KMS-11 (cell line): ENCODE measurements at regions not wholly inside any gene's neighbourhood (a gene's known extent, or its start where the extent isn't known, plus 50 kb on each side); places are given as distances from the start of the nearest gene placed in this dataset.
"Not testable (repeated sequence)": the region's sequence is repeated elsewhere in the genome, so short reads cannot be mapped to it uniquely, and the experiment has no call there.

ENCODE experiments used
- H2AFZ ChIP-seq: fragments of 200-600 bp; sonication (generic); 2 replicates; pipeline ENCODE4 v1.6.1; 2016; ENCODE audit warnings: antibody characterized with exemption, mixed run types, low read depth
- H3K27ac ChIP-seq: fragments of 200-600 bp; sonication (generic); 2 replicates; pipeline ENCODE4 v1.6.1; 2016; ENCODE audit warnings: mild to moderate bottlenecking, mixed run types
- H3K27me3 ChIP-seq: fragments of 200-600 bp; sonication (generic); 2 replicates; pipeline ENCODE4 v1.6.1; 2017; ENCODE audit warnings: mild to moderate bottlenecking, low read depth, mixed run types, moderate library complexity; ENCODE audit not compliant: insufficient read depth
- H3K36me3 ChIP-seq: fragments of 200-600 bp; sonication (generic); 2 replicates; pipeline ENCODE4 v1.6.1; 2017; ENCODE audit warnings: mild to moderate bottlenecking, mixed run types; ENCODE audit not compliant: insufficient read depth
- H3K4me1 ChIP-seq: fragments of 200-600 bp; sonication (generic); 2 replicates; pipeline ENCODE4 v1.6.1; 2016; ENCODE audit warnings: mild to moderate bottlenecking, low read depth, mixed run types; ENCODE audit not compliant: poor library complexity, severe bottlenecking
- H3K4me2 ChIP-seq: fragments of 200-600 bp; sonication (generic); 2 replicates; pipeline ENCODE4 v1.7.0; 2016; ENCODE audit warnings: mild to moderate bottlenecking, mixed run types
- H3K4me3 ChIP-seq: fragments of 200-600 bp; sonication (generic); IDR thresholded peaks from 2 replicates; pipeline ENCODE4 v1.6.1; 2017; ENCODE audit warnings: low read depth, low read length, mixed read lengths; ENCODE audit not compliant: insufficient read depth
- H3K79me2 ChIP-seq: fragments of 200-600 bp; sonication (generic); 2 replicates; pipeline ENCODE4 v1.6.1; 2016; ENCODE audit warnings: low read depth, mixed run types; ENCODE audit not compliant: insufficient read depth
- H3K9ac ChIP-seq: fragments of 200-600 bp; sonication (generic); 2 replicates; pipeline ENCODE4 v1.6.1; 2016; ENCODE audit warnings: mild to moderate bottlenecking, mixed run types
- H4K20me1 ChIP-seq: fragments of 200-600 bp; sonication (generic); 2 replicates; pipeline ENCODE4 v1.6.1; 2016; ENCODE audit warnings: mild to moderate bottlenecking, mixed run types; ENCODE audit not compliant: insufficient read depth
- CTCF ChIP-seq: fragments of 200-600 bp; sonication (generic); conservative IDR thresholded peaks from 2 replicates; pipeline ENCODE4 v1.6.1; 2017; ENCODE audit warnings: low read depth, mild to moderate bottlenecking, antibody characterized with exemption, low read length, moderate library complexity, mixed read lengths

GRCh38 chr7:138363721-138364120 is 96.3 kb upstream of the TRIM24 start:
- no peak overlapping the region for H2AFZ ChIP-seq
- no peak for TF ChIP-seq CTCF
- H3K4me1 ChIP-seq: no peaks in the 10 kb centered on the region
- H3K4me3 ChIP-seq: no peak overlapping the region
- H4K20me1 ChIP-seq: no peaks in the 10 kb centered on the region
- no peaks in the 10 kb centered on the region for H3K79me2 ChIP-seq
- no peaks in the 10 kb centered on the region for H3K36me3 ChIP-seq
- no peak overlapping the region for H3K9ac ChIP-seq
- no peak overlapping the region for H3K27ac ChIP-seq
- H3K4me2 ChIP-seq: no peak overlapping the region
- no peaks in the 10 kb centered on the region for H3K27me3 ChIP-seq

DNA sequence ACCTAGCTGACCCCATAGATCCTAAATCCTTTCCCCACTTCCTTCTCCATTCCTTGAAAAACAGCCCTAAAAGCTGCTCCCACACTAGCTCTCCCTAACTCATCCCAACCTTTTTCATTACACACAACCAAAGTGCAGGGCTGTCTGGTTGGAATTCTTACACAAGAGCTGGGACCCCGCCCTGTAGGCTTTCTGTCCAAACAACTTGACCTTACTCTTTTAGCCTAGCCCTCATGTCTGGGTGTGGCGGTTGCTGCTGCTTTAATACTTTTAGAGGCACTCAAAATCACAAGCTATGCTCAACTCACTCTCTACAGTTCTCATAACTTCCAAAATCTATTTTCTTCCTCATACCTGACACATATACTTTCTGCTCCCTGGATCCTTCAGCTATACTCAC is 93.9 kb upstream of the TRIM24 start:
- H3K27me3 ChIP-seq, H2AFZ ChIP-seq, H3K36me3 ChIP-seq, H3K4me1 ChIP-seq, H3K79me2 ChIP-seq, H3K27ac ChIP-seq, H3K9ac ChIP-seq, H4K20me1 ChIP-seq, H3K4me2 ChIP-seq, H3K4me3 ChIP-seq: not testable (repeated sequence)

GRCh38 chr7:138366676-138367075 is 93.4 kb upstream of the TRIM24 start:
- not testable (repeated sequence) for H3K27ac ChIP-seq, H3K4me3 ChIP-seq

GRCh38 chr7:138369797-138370196 is 90.3 kb upstream of the TRIM24 start:
- TF ChIP-seq CTCF: no peak
- H3K36me3 ChIP-seq: no peaks in the 10 kb centered on the region
- H3K4me2 ChIP-seq: no peak overlapping the region
- no peaks in the 10 kb centered on the region for H3K27me3 ChIP-seq
- no peaks in the 10 kb centered on the region for H4K20me1 ChIP-seq
- no peak overlapping the region for H2AFZ ChIP-seq
- H3K79me2 ChIP-seq: no peaks in the 10 kb centered on the region
- no peak overlapping the region for H3K9ac ChIP-seq
- H3K4me3 ChIP-seq: no peak overlapping the region
- H3K27ac ChIP-seq: no peak overlapping the region
- no peaks in the 10 kb centered on the region for H3K4me1 ChIP-seq

More at GRCh38 chr7:138366676-138367075, 93.4 kb upstream of the TRIM24 start:
- H3K79me2 ChIP-seq, H3K27me3 ChIP-seq, H2AFZ ChIP-seq, H3K9ac ChIP-seq, H3K4me2 ChIP-seq, H4K20me1 ChIP-seq, H3K36me3 ChIP-seq, H3K4me1 ChIP-seq: not testable (repeated sequence)

- H3K9ac ChIP-seq: no peak overlapping the region
- TF ChIP-seq CTCF: no peak
Observed at GRCh38 chr7:138370956-138371355, 89.1 kb upstream of the TRIM24 start.

More at GRCh38 chr7:138370956-138371355, 89.1 kb upstream of the TRIM24 start:
- Histone ChIP-seq H3K4me1 (no peaks in the 10 kb centered on the region), H3K27me3 (no peaks in the 10 kb centered on the region), H3K36me3 (no peaks in the 10 kb centered on the region), H3K27ac (no peak overlapping the region), H3K79me2 (no peaks in the 10 kb centered on the region), H4K20me1 (no peaks in the 10 kb centered on the region), H3K4me3 (no peak overlapping the region), H3K4me2 (no peak overlapping the region), H2AFZ (no peak overlapping the region)
